Trophoblast cell (in vitro differentiated cells and primary cell): ENCODE measurements at regions not wholly inside any gene's neighbourhood (a gene's known extent, or its start where the extent isn't known, plus 50 kb on each side); places are given as distances from the start of the nearest gene placed in this dataset.

Experiments
- DNase-seq, 2 donors: peaks; one replicate each; pipeline ENCODE4 v3.0.0-alpha.2; 2016
- H2AFZ ChIP-seq: 2 replicates; pipeline ENCODE4 v1.6.1; 2013; ENCODE audit warnings: low read length, moderate library complexity, mild to moderate bottlenecking; ENCODE audit not compliant: insufficient read depth, poor library complexity
- H2AK5ac ChIP-seq: 2 replicates; pipeline ENCODE4 v1.6.1; 2013; ENCODE audit warnings: mild to moderate bottlenecking, low read length
- H2BK120ac ChIP-seq: 2 replicates; pipeline ENCODE4 v1.6.1; 2013; ENCODE audit warnings: low read length, mild to moderate bottlenecking, moderate library complexity; ENCODE audit not compliant: insufficient read depth, poor library complexity
- H2BK12ac ChIP-seq: 2 replicates; pipeline ENCODE4 v1.6.1; 2013; ENCODE audit warnings: mild to moderate bottlenecking, low read length, moderate library complexity
- H2BK5ac ChIP-seq: 2 replicates; pipeline ENCODE4 v1.6.1; 2013; ENCODE audit warnings: low read length, low read depth, moderate library complexity, mild to moderate bottlenecking; ENCODE audit not compliant: poor library complexity
- H3K14ac ChIP-seq: 2 replicates; pipeline ENCODE4 v1.6.1; 2013; ENCODE audit warnings: mild to moderate bottlenecking, low read length
- H3K18ac ChIP-seq: 2 replicates; pipeline ENCODE4 v1.6.1; 2013; ENCODE audit warnings: mild to moderate bottlenecking, low read length
- H3K23ac ChIP-seq: 2 replicates; pipeline ENCODE4 v1.6.1; 2013; ENCODE audit warnings: low read length
- H3K27ac ChIP-seq: 2 replicates; pipeline ENCODE4 v1.5.1; 2013; ENCODE audit warnings: low read depth, mild to moderate bottlenecking, inconsistent platforms, low read length, moderate library complexity
- H3K27me3 ChIP-seq: 2 replicates; pipeline ENCODE4 v1.6.1; 2013; ENCODE audit warnings: inconsistent platforms, mild to moderate bottlenecking, low read length, moderate library complexity; ENCODE audit not compliant: insufficient read depth
- H3K36me3 ChIP-seq, 2 experiments: 1 replicate in 1 of 2; 2 replicates in 1 of 2; pipeline ENCODE4 v1.6.1; 2013; ENCODE audit warnings: low read length in 2 of 2, mild to moderate bottlenecking in 2 of 2, moderate library complexity in 1 of 2; ENCODE audit not compliant: insufficient read depth in 2 of 2, control insufficient read depth in 1 of 2
- H3K4ac ChIP-seq: 2 replicates; pipeline ENCODE4 v1.6.1; 2013; ENCODE audit warnings: low read depth, mild to moderate bottlenecking, low read length, moderate library complexity
- H3K4me1 ChIP-seq, 2 experiments: 1 replicate in 1 of 2; 2 replicates in 1 of 2; pipeline ENCODE4 v1.6.1; 2013; ENCODE audit warnings: low read length in 2 of 2, mild to moderate bottlenecking in 2 of 2, moderate library complexity in 1 of 2; ENCODE audit not compliant: insufficient read depth in 2 of 2, control insufficient read depth in 1 of 2
- H3K4me2 ChIP-seq: 2 replicates; pipeline ENCODE4 v1.6.1; 2013; ENCODE audit warnings: inconsistent platforms, mild to moderate bottlenecking, low read length, moderate library complexity
- H3K4me3 ChIP-seq: 2 replicates; pipeline ENCODE4 v1.5.1; 2013; ENCODE audit warnings: mild to moderate bottlenecking, low read depth, low read length, inconsistent platforms
- H3K79me1 ChIP-seq: one replicate; pipeline ENCODE4 v1.6.1; 2013; ENCODE audit warnings: low read length
- H3K79me2 ChIP-seq: 2 replicates; pipeline ENCODE4 v1.6.1; 2013; ENCODE audit warnings: low read length, mild to moderate bottlenecking; ENCODE audit not compliant: control insufficient read depth, insufficient read depth, poor library complexity
- H3K9ac ChIP-seq: 2 replicates; pipeline ENCODE4 v1.6.1; 2013; ENCODE audit warnings: mild to moderate bottlenecking, low read length
- H3K9me3 ChIP-seq: 2 replicates; pipeline ENCODE4 v1.6.1; 2013; ENCODE audit warnings: low read depth, mild to moderate bottlenecking, control low read depth, inconsistent platforms, low read length; ENCODE audit not compliant: insufficient read depth
- H4K12ac ChIP-seq: 2 replicates; pipeline ENCODE4 v1.6.1; 2013; ENCODE audit warnings: low read depth, mild to moderate bottlenecking, low read length, moderate library complexity
- H4K8ac ChIP-seq: 2 replicates; pipeline ENCODE4 v1.6.1; 2013; ENCODE audit warnings: low read depth, mild to moderate bottlenecking, low read length, moderate library complexity
- H4K91ac ChIP-seq: one replicate; pipeline ENCODE4 v1.6.1; 2013; ENCODE audit warnings: low read depth, mild to moderate bottlenecking, low read length, moderate library complexity
- WGBS: extraction: QIAGEN DNeasy Blood & Tissue Kit; methylation state at CpG from one replicate; pipeline ENCODE4 v1.1.7; 2013; ENCODE audit warnings: missing lambda C conversion rate; ENCODE audit not compliant: insufficient read length, insufficient coverage; ENCODE audit errors: extremely low coverage; 5-methylcytosine and 5-hydroxymethylcytosine counted together

- Histone ChIP-seq H3K27ac (no peak overlapping the region), H2BK120ac (no peak overlapping the region), H2AFZ (no peak overlapping the region), H3K27me3 (no peaks in the 10 kb centered on the region), H2BK12ac (no peak overlapping the region), H3K79me2 (no peaks in the 10 kb centered on the region), H3K14ac (no peak overlapping the region), H3K18ac (no peak overlapping the region), H2AK5ac (no peak overlapping the region), H3K9me3 (no peaks in the 10 kb centered on the region), H3K36me3 (no peaks in the 10 kb centered on the region), H4K91ac (no peak overlapping the region), H4K8ac (no peak overlapping the region), H3K23ac (no peak overlapping the region), H4K12ac (no peak overlapping the region), H3K4ac (no peak overlapping the region), H3K79me1 (peaks cover 1% of the 10 kb centered on the region), H2BK5ac (no peak overlapping the region), H3K4me1 (peaks cover 0 to 2% of the 10 kb centered on the region in 2 experiments), H3K9ac (no peak overlapping the region), H3K4me3 (no peak overlapping the region), H3K4me2 (no peak overlapping the region)
- no CpG with 5 or more reads among the region's 5 CpGs for WGBS
- DNase-seq: no peak
These were observed 92.7 kb downstream of the PCSK1 start for GRCh38 chr5:96340357-96340756.

- Histone ChIP-seq H3K4me3 (no peak overlapping the region), H3K18ac (no peak overlapping the region), H4K12ac (no peak overlapping the region), H3K9me3 (no peaks in the 10 kb centered on the region), H3K4ac (no peak overlapping the region), H3K9ac (no peak overlapping the region), H4K91ac (no peak overlapping the region), H2BK120ac (no peak overlapping the region), H3K27me3 (no peaks in the 10 kb centered on the region), H3K79me1 (peaks cover 1% of the 10 kb centered on the region), H3K36me3 (no peaks in the 10 kb centered on the region), H2AFZ (no peak overlapping the region), H3K27ac (no peak overlapping the region), H3K4me2 (no peak overlapping the region), H3K4me1 (peaks cover 0 to 2% of the 10 kb centered on the region in 2 experiments), H4K8ac (no peak overlapping the region), H2BK5ac (no peak overlapping the region), H3K14ac (no peak overlapping the region), H3K79me2 (no peaks in the 10 kb centered on the region), H3K23ac (no peak overlapping the region), H2BK12ac (no peak overlapping the region), H2AK5ac (no peak overlapping the region)
- WGBS: no CpG with 5 or more reads among the region's 3 CpGs
- no peak for DNase-seq
These were observed 93.2 kb downstream of the PCSK1 start for GRCh38 chr5:96339862-96340261.

- WGBS: no CpG with 5 or more reads among the region's 6 CpGs
- Histone ChIP-seq H3K36me3 (no peaks in the 10 kb centered on the region), H3K4me2 (no peak overlapping the region), H2AFZ (no peak overlapping the region), H4K12ac (no peak overlapping the region), H3K4me1 (peaks cover 0 to 2% of the 10 kb centered on the region in 2 experiments), H3K79me1 (peaks cover 1% of the 10 kb centered on the region), H4K8ac (no peak overlapping the region), H3K4me3 (no peak overlapping the region), H2BK5ac (no peak overlapping the region), H3K18ac (no peak overlapping the region), H2BK12ac (no peak overlapping the region), H4K91ac (no peak overlapping the region), H3K79me2 (no peaks in the 10 kb centered on the region), H2BK120ac (no peak overlapping the region), H3K14ac (no peak overlapping the region), H2AK5ac (no peak overlapping the region), H3K9ac (no peak overlapping the region), H3K4ac (no peak overlapping the region), H3K27ac (no peak overlapping the region), H3K23ac (no peak overlapping the region), H3K9me3 (no peaks in the 10 kb centered on the region), H3K27me3 (no peaks in the 10 kb centered on the region)
- no peak for DNase-seq
These were observed 94.2 kb downstream of the PCSK1 start for GRCh38 chr5:96338624-96339415.

GRCh38 chr5:96338091-96338490, 95.0 kb downstream of the PCSK1 start:
- Histone ChIP-seq H3K4ac (no peak overlapping the region), H2BK5ac (no peak overlapping the region), H3K14ac (no peak overlapping the region), H3K79me2 (no peaks in the 10 kb centered on the region), H3K9ac (no peak overlapping the region), H3K27ac (no peak overlapping the region), H3K79me1 (peaks cover 1% of the 10 kb centered on the region), H3K23ac (no peak overlapping the region), H4K12ac (no peak overlapping the region), H4K91ac (no peak overlapping the region), H2BK12ac (no peak overlapping the region), H3K4me3 (no peak overlapping the region), H2BK120ac (no peak overlapping the region), H3K27me3 (no peaks in the 10 kb centered on the region), H2AFZ (no peak overlapping the region), H2AK5ac (no peak overlapping the region), H3K4me2 (no peak overlapping the region), H3K4me1 (peaks cover 0 to 2% of the 10 kb centered on the region in 2 experiments), H3K36me3 (no peaks in the 10 kb centered on the region), H3K9me3 (no peaks in the 10 kb centered on the region), H3K18ac (no peak overlapping the region), H4K8ac (no peak overlapping the region)
- WGBS: no CpG with 5 or more reads among the region's 2 CpGs
- no peak for DNase-seq
